ENCODE measurements at regions not wholly inside any gene's neighbourhood (a gene's known extent, or its start where the extent isn't known, plus 50 kb on each side); places are given as distances from the start of the nearest gene placed in this dataset.
A peak's percentile ranks its signal among the peaks of the same experiment; 100 is the strongest.

DNA sequence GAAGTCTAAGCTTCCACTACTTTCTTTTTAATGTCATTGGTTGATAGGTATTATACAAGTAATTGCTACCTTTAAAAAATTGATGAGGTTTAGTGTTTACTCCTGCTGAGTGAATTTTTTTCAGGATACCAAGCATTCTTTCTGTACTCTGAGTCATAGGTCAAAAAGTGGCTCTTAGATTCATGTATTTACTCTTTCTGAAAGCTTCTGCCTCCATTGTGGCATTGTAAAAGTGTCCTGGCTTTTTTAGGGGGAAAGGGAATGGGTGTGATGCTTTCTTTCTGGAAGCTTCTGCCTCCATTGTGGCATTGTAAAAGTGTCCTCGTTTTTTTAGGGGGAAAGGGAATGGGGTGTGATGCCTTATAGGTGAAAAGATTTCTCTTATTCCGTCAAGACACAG, 286.5 kb downstream of the LPIN1 start:
- no peak for DNase-seq

DNA sequence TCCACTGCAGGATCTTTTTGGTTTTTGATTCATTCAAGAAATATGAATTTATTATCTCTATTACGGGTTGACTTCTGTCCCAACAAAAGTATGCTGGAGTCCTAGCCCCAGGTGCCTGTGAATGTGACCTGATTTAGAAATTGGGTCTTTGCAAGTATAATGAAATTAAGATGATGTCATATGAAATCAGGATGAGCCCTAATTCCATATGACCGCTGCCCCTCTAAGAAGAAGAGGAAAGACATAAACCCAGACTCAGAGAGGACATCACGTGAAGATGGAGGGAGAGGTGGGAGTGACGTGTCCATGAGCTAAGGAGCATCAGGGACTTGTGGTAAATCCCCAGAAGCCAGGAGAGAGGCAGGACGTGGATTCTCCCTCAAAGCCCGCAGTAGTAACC, 287.1 kb downstream of the LPIN1 start:
- DNase-seq = no peak

DNA sequence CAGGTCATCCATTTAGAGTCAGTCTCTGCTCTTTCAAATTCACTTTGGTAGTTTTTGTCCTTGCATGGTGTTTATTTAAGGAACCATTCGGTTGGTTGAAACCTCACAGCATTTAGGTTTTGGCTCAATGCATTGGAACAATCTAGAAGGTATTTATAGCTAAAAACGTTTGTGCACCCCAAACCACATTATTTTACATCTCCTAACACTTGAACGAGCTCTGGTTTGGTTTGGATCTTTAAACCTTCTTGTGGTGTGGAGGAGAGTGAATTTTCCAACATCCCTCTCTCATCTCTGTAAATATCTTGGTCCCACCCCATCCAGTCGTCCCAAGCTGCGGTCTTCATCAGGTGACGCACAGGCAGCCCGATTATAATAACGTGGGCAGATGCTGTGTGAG, 287.9 kb downstream of the LPIN1 start:
- DNase-seq = no peak

DNA sequence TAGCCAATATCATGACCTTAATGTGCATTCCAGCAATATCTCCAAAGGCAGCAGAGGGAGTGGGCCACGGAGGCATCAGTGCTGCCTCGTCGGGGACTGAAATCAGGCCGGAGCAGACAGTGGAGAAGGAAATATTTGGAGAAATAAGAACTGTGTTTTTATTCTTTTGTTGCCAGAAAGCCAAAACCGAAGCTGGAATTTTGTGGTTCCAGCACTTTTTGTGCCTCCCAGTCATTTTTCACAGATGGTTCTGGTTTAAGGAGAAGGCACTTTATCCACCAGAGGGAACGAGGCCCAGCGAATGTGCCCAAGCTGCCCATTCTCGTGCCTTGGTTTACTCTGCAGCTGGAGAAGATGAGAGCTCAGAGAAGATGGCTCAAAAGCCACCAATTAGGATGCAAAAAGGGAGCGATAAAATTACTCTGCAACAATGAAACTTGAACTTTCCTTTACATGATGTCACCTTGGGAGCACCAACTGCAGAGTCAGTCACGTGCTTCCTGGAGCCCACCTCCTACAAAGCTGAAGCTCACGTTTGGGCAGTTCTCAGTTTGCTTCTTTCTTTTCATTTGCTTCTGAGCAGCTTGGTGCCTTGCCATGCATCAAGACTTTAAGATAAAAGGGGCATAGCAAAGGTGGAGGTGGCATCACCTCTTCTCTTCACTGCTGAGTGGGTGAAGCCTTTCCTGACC, 288.7 kb downstream of the LPIN1 start:
- no peak for DNase-seq

DNA sequence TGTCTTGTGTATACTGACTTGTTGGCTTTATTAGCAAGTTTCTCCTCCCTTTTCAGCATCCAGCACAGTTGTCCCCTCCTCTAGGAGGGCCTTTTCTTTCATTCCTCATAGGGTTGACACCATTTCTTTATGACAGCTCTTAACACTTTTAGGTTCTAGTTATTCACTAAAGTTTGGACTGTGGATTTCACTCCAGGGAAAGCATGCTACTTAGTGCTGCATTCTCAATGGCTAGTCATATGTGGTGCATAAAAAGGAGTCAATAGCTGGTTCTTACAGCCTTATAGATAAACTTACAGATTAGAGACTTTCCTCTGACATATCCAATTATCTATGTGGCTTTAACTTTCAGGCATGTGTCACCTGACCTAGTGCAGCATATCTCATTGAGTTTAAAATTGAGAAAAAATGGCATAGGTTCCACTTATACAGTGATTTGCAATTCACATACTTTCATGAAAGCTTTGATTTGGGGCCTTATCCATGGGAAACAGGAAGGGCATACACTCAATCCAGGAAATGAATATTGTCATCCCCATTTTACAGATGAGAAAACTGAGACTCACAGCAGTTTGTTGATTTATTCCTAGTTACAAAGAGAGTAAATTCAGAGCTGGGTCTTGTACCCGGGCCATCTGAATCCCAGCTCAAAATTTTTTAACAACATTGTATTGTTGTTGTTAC, 289.7 kb downstream of the LPIN1 start:
- DNase-seq = no peak

DNA sequence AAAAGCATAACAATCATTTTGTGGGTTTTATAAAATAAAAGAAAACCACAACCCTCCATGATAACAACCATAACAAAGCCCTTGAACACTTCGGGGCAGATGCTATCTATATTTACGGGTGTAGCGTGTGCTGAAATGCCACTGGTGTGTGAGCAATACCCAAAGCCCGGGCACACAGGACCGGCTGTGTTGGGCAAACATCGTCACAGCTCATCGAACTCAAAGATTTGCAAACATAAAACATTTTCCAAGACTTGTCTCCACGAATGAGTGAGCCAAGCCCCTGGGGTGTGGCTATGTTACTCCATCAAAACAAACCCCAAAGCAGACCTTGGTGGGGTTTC, 290.2 kb downstream of the LPIN1 start:
- DNase-seq = peak; percentile 12

DNA sequence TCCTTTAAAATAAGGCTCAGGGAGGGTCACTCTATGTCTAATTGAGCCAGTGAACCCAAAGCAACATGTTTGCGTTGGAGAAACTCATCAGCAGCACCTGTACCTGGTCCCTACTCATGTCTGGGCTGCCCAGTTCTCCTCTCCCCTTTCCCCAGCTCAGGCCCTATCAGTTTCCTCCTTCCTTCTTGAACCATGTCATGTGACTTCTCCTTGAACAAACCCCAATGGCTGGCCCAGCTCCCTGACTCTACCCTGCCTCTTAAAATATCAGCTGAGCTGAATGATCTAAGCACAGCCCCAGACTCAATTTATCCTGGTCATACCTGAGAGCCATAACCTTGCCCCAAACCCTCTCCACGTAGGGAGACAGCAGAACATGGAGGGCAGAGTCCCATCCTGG, 290.9 kb downstream of the LPIN1 start:
- no peak for DNase-seq

DNA sequence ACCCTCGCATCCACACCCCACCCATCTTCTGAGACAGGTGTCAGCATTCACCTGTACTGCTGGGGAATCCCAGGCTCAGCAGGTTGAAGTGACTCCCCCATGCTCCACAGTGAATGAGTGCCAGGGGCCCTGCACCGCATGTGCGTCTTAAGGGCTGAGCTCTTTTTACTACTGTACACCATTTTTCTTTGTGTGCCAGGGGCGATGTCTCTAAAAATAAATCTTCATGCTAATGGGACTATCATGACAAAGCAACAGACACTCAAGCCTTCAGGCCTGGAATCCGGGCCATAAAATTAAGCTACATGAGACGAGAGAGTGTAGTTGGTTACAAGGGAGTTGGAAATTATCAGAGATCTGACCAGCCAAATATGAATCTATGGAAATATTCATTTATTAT, 294.8 kb downstream of the LPIN1 start:
- DNase-seq = no peak

DNA sequence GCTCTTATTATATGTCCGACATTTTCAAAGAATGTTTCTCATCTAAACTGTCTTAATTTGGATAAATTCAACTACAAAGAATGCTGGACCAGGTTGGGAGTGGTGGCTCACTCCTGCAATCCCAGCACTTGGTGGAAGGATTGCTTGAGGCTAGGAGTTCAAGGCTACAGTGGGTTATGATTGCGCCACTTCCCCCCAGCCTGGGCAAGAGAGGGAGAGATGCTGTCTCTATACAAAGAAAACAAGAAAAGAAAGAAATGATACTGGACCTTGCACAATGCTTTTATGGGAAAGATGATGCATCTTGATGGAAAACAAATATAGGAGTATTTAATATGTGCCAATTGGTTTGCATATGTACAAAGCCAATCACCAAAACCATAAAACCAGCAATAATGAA, 296.7 kb downstream of the LPIN1 start:
- no peak for DNase-seq

DNA sequence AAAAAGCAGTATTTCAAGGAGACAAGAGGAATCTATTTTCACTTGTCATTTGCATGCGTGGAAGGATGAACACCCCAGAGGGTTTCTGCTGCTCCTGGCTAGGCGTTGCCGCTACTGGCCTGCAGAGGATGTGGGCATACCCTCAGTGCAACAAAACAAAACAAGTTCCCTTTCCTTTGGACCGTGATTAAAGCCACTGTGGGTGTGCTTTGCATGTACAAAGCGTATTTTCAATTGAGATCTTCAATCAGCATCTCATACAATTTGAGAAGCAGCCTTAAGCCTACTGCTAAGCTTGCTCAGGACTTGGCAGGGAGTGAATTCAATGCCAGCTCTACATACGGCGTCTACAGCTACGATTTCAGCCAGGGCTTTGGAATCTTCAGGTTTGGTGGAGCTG, 298.4 kb downstream of the LPIN1 start:
- DNase-seq = peak; percentile 42

DNA sequence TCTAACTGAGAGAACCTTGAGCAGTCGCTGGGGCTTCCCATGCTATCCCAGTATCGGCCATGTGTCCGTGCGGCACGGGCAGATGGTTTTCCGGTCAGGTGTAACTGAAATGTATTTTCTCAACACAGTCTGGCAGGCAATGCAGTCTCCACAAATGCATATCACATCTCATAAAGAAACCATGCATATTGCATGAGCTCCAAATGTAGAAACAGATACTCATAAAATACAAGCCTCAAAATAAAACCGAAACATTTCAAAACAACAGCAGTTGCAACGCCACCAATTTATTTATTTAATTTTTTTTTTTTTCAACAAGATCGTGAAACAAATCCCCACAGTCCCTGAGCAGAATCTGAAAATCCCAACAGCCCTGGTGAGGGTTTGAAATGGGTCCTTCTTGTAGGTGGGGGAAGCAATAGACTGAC, 299.4 kb downstream of the LPIN1 start:
- DNase-seq = no peak

DNA sequence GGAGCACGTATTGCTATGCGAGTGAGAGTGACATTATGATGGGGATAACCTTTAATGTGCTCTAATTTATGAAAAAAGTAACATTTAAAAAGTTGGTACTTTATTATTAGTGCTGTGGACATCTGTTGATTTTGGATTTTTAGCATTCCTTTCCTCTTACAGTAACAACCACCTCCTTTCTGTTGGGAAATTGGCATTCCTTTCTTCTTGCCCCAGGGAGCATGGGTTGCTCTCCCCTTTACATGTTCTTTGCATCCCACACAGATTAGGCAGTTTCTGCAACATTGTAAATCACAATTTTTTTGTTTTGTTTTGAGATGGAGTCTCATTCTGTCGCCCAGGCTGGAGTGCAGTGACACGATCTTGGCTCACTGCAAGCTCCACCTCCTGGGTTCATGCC, 300.2 kb downstream of the LPIN1 start:
- DNase-seq = no peak

DNA sequence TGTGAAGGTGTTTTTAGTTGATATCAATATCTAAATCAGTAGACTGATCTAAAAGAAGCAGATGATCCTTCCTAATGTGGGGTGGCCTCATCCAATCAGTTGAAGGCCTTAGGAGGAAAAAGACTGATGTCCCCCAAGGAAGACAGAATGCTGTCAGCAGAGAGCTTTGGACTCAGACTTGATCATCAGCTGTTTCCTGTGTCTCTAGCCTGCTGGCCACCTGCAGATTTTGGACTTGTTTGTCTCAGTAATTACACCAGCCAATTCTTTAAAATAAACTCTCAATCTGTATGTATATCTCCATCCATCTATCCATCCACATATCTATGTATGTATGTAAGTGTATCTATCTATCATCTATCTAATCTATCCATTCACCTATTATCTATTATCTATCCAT, 301.3 kb downstream of the LPIN1 start:
- no peak for DNase-seq

DNA sequence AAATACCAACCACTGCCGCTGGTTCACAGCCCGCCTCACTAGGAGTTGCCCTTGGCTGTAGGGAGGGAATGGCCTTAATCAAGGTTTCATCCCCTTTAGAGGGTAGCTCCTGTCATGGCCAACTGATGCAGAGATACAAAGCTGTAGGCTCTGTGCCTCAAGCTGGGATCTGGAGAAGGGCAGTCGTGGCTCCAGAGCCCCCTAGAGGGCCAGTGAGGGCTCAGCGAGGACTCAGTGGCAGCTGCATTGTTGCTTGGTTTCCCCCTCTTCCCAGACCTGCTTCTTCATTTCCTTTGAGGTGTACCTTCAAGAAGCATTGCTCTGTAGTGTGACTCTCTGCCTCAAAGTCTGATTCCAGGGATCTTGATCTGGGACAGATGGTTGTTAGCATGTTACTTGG, 302.1 kb downstream of the LPIN1 start:
- no peak for DNase-seq

DNA sequence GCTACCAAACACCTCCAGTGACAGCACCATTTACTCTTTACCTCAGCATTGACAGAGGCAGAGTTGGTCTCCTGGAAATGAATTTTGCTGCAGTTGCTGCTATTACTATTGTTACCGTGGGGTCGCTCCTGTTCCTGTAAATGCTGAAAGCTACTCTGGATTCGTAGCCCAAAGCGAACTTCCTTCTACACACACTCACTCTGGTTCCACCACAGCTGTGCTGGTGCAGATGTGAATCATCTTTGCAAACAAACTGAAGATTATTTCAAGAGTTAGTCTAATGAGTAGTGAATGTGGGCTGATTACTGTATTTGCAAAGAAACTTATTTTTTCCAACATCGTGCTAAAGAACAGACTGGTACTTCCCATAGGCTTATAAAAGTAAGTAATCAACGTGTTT, 304.0 kb downstream of the LPIN1 start:
- no peak for DNase-seq

DNA sequence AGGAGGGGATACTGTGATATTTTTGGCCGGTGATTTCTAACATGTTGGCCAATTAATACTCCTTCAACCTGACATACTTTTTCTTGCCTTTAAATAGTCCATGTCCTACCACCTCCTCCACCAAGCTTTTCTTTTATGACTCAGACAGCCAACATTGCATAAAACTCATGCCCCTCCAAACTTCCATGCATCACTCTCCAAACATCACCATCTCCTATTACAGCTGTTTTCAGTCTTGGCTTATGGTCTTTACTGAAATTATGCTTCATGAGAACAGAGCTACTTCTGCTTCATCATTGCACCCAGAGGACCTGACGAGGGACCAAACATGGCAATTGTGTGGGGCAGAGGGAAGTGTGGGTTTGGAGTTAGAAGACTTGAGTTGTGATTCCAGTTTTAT, 305.4 kb downstream of the LPIN1 start:
- no peak for DNase-seq

DNA sequence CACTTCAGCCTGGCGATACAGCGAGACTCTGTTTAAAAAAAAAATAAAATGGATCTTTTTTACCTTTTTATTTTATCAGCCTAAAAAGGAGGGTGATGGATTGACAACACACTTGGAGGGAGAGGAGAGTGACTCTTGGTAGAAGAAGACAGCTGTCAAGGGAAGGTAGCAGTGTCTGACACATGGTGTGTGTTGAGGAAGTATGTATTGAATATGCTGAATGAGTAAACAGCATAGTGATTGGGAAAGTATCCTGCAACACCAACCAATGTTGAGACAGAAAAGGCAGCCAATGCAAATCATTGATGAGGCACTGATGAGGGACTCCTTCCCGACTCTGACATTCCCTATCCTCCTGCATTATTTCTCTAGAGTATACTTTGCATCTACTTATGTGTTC, 306.4 kb downstream of the LPIN1 start:
- no peak for DNase-seq

DNA sequence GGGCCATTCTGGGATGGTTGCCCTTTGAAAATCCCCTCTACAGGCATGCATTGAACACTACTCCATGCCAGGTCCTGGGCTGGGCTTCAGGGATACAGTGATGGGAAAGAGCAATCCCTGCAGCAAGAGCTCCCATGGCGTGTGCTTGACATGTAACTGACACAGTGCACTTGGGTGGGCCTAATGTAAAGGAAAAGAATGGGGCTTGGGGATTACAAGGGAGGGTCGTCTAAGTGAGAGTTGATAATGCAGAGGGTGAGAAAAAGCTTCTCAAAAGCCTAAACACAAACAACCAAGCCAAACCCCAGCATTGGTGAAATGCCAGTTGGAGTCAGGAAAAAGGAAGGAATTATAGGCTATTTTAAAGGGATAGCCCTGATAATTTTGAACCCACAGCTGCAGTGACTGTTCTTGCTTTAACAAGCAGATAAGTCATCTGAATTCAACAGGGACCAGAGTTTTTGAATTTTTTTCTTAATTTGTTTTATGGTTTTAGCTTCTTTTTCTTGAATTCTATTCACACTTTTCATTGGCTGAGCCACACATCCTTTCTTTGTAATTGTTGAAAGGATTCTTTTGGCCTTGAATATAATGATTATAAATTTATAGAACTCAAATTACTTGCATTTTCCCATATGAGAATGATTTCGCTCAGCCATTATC, 308.7 kb downstream of the LPIN1 start:
- DNase-seq = no peak

DNA sequence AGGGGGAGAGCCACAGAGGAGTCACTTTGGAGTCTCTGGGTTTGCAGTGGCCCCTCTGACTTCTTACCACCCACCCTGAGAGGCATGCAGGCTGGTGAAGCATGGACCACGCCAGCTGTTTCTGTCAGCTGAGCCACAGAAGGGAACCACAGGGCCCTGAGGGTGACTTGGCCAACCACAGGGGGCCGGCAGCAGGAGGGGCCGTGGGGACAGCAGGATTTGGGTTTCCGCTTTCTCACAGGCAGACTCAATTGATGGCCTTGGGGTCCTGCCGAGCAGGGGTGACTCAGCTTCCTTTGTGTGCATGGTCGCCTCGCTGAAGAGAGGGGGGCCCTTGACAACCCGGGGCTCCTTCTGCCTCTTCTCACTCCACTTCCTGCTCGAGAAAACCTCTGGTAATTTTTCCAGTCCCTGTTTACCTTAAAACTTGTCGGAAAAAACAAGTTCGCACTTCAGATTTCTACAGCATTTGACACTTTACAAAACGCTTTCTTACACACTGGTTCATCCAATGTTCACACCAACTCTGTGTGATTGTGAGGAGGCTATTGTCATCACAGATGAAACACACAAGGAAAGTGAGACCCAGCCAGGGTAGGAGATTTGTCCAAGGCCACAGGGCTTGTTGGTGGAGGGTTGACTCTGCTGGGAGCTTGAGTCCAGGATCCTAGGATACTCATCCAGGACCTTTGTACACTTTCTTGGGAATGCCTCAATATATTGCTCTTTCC, 311.2 kb downstream of the LPIN1 start:
- DNase-seq = peak; percentile 36

DNA sequence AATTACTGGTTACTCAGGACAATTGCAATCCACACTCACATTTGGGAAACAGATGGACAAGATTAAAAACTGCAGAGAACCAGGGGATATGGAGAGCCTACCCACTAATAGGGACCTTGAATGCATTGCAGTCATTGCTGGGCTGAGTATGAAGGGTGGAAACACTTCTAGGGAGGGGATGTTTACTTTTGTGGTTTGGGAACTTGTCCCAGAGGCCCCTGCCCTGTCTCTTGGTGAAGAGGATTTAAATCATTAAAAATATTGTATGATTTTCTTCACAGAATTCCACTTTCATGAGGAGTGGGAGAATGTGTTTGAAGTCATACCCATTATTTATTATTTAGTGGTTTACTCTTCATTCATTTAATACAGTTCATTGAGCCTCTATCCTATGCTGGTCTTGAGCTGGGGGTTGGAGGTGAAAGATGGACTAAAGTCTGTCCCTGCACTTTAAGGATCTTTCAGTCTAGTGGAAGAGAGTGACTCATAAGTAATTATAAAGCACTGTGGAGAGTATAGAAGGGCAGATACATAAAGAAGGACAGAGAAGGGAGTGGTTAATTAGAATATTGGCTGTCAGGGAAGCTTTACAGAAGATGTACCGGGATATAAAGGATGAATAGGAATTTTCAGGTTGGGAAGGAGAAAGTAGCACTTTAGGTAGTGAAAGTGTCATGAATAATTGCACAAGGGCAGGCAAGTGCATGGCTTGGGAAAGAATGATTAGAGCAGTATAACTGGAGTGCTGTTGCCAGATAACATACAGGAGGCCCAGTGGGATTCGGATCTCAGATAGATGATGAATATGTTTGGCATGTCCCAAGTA, 313.4 kb downstream of the LPIN1 start:
- no peak for DNase-seq

DNA sequence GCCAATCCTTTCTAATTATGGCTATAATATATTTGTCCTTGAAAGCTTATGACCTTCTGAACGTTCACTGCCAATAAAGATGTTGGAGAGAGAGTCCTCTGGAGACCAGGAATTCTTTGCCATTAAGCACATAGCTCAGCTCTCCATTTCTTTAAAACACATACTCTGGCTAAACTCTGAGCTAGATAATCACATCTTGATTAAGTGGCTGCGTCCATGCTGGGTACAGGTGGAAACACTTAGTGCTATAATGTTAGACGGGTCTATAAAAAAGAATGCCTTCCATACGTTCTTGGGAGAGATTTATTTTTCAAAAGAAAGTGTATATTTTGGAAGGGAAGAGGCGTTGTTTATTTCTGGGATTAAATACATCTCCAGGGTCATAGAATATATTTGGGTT, 314.5 kb downstream of the LPIN1 start:
- DNase-seq = no peak

DNA sequence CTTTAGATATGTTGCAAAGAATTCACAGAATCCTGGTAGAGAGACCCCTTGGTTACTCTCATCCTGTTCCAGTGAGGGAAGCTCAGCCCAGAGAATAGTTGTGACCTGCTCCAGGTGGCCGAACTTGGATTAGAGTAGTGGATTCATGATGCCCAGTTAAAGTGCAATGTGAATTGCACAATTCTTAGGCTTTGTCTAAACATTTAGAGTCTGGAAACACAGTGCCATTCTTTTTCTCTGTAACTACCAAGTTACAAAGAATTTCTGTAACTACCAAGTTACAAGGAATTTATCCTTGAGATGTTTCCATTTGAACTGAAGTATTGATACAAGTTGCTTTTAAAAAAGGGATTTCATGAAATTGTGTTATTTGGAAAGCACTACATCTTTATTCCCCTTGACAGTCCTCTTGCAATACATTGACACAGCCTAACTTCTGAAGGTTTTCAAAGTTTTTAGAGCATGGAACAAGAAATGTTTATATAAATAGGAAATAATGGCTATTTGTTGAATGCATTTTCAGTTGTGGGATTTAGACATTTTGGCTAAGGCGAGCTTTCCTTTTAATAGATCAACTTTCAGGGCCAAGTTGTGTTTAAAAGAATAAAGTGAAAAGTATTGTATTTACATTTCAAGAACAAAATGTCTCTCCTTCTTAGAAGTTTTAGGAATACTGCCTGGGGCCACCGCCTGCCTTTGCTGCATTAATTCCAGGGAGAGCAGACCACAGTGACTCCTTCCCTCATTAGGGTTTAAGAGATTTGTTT, 315.0 kb downstream of the LPIN1 start:
- DNase-seq = no peak
